Neural progenitor cell (in vitro differentiated cells): ENCODE measurements at regions not wholly inside any gene's neighbourhood (a gene's known extent, or its start where the extent isn't known, plus 50 kb on each side); places are given as distances from the start of the nearest gene placed in this dataset.

ENCODE experiments used
- DNase-seq: peaks from one replicate; pipeline ENCODE4 v3.0.0-alpha.2; 2016; ENCODE audit warnings: low spot score
- H2AFZ ChIP-seq: fragments of 200-600 bp; sonication (generic); replicated peaks from 2 replicates; pipeline ENCODE4 v1.6.1; 2016; ENCODE audit warnings: antibody characterized with exemption
- H3F3A ChIP-seq: fragments of 200-600 bp; sonication (generic); 2 replicates; pipeline ENCODE4 v1.6.1; 2016; ENCODE audit warnings: antibody characterized with exemption, low read depth
- H3K27ac ChIP-seq: fragments of 200-600 bp; sonication (generic); 2 replicates; pipeline ENCODE4 v1.5.1; 2016; ENCODE audit warnings: mild to moderate bottlenecking
- H3K27me3 ChIP-seq: fragments of 200-600 bp; sonication (generic); 2 replicates; pipeline ENCODE4 v1.6.1; 2016; ENCODE audit warnings: mild to moderate bottlenecking, moderate library complexity
- H3K36me3 ChIP-seq: fragments of 200-600 bp; sonication (generic); 2 replicates; pipeline ENCODE4 v1.5.1; 2016
- H3K4me1 ChIP-seq: fragments of 200-600 bp; sonication (generic); 2 replicates; pipeline ENCODE4 v1.6.1; 2016; ENCODE audit warnings: mixed run types
- H3K4me2 ChIP-seq: fragments of 200-600 bp; sonication (generic); 2 replicates; pipeline ENCODE4 v1.6.1; 2016
- H3K4me3 ChIP-seq: fragments of 200-600 bp; sonication (generic); 2 replicates; pipeline ENCODE4 v1.5.1; 2016
- H3K79me2 ChIP-seq: fragments of 200-600 bp; sonication (generic); 2 replicates; pipeline ENCODE4 v1.6.1; 2016; ENCODE audit warnings: low read depth
- H3K9ac ChIP-seq: fragments of 200-600 bp; sonication (generic); 2 replicates; pipeline ENCODE4 v1.6.1; 2016
- H3K9me3 ChIP-seq: fragments of 200-600 bp; sonication (generic); 2 replicates; pipeline ENCODE4 v1.5.1; 2016; ENCODE audit warnings: low read depth
- H4K20me1 ChIP-seq: fragments of 200-600 bp; sonication (generic); 2 replicates; pipeline ENCODE4 v1.6.1; 2016; ENCODE audit warnings: low read depth
- H3K27ac Mint-ChIP-seq: 3 replicates; pipeline ENCODE4 v1.8.0; 2021; ENCODE audit warnings: mixed read lengths
- H3K27me3 Mint-ChIP-seq: 2 replicates; pipeline ENCODE4 v1.8.0; 2022; ENCODE audit warnings: low read depth, mild to moderate bottlenecking, inconsistent platforms, moderate library complexity, mixed read lengths; ENCODE audit not compliant: insufficient read depth
- H3K36me3 Mint-ChIP-seq: 3 replicates; pipeline ENCODE4 v1.8.0; 2021; ENCODE audit warnings: mixed read lengths
- H3K4me1 Mint-ChIP-seq: 3 replicates; pipeline ENCODE4 v1.8.0; 2021; ENCODE audit warnings: mixed read lengths
- H3K4me3 Mint-ChIP-seq: 3 replicates; pipeline ENCODE4 v1.8.0; 2021; ENCODE audit warnings: mild to moderate bottlenecking, moderate library complexity, mixed read lengths
- H3K9me3 Mint-ChIP-seq: 3 replicates; pipeline ENCODE4 v1.8.0; 2020; ENCODE audit warnings: mixed read lengths
- CTCF ChIP-seq: fragments of 200-600 bp; sonication (generic); IDR thresholded peaks from 2 replicates; pipeline ENCODE4 v1.5.1; 2017; ENCODE audit warnings: antibody characterized with exemption, mild to moderate bottlenecking
- EZH2 ChIP-seq: fragments of 200-600 bp; sonication (generic); IDR thresholded peaks from 2 replicates; pipeline ENCODE4 v1.6.1; 2017; ENCODE audit warnings: antibody characterized with exemption, mild to moderate bottlenecking, moderate library complexity
- EZH2phosphoT487 ChIP-seq: fragments of 200-600 bp; sonication (generic); IDR thresholded peaks from 2 replicates; pipeline ENCODE4 v1.6.1; 2017; ENCODE audit warnings: antibody characterized with exemption

- Histone ChIP-seq H3F3A (no peaks in the 10 kb centered on the region), H3K4me2 (no peak overlapping the region), H3K27me3 (no peaks in the 10 kb centered on the region), H2AFZ (no peak overlapping the region), H4K20me1 (no peaks in the 10 kb centered on the region), H3K4me3 (no peak overlapping the region), H3K4me1 (no peaks in the 10 kb centered on the region), H3K9ac (no peak overlapping the region), H3K9me3 (no peaks in the 10 kb centered on the region), H3K79me2 (no peaks in the 10 kb centered on the region), H3K36me3 (no peaks in the 10 kb centered on the region), H3K27ac (no peak overlapping the region)
- peaks cover 4% of the 10 kb centered on the region for H3K27me3 Mint-ChIP-seq
- no peak overlapping the region for H3K27ac Mint-ChIP-seq
- TF ChIP-seq EZH2phosphoT487 (no peak), CTCF (no peak), EZH2 (no peak)
- peaks cover 13% of the 10 kb centered on the region for H3K4me1 Mint-ChIP-seq
- H3K36me3 Mint-ChIP-seq = no peaks in the 10 kb centered on the region
- H3K9me3 Mint-ChIP-seq = no peaks in the 10 kb centered on the region
- no peak overlapping the region for H3K4me3 Mint-ChIP-seq
- no peak for DNase-seq
These were observed 57.9 kb upstream of the FGGY start for GRCh38 chr1:59238993-59239392.

GRCh38 chr1:59241909-59242308, 55.0 kb upstream of the FGGY start:
- H3K27me3 ChIP-seq = no peaks in the 10 kb centered on the region
- H4K20me1 ChIP-seq = no peaks in the 10 kb centered on the region
- H3K9ac ChIP-seq = no peak overlapping the region
- H3K27ac ChIP-seq = no peak overlapping the region
- no peak overlapping the region for H3K4me2 ChIP-seq
- DNase-seq = no peak
- H3K79me2 ChIP-seq = no peaks in the 10 kb centered on the region
- H2AFZ ChIP-seq = no peak overlapping the region
- H3K4me1 ChIP-seq = no peaks in the 10 kb centered on the region
- H3K4me1 Mint-ChIP-seq = peaks cover 13% of the 10 kb centered on the region
- H3K36me3 Mint-ChIP-seq = no peaks in the 10 kb centered on the region
- no peaks in the 10 kb centered on the region for H3F3A ChIP-seq
- H3K36me3 ChIP-seq = no peaks in the 10 kb centered on the region
- H3K27ac Mint-ChIP-seq = no peak overlapping the region
- peaks cover 9% of the 10 kb centered on the region for H3K9me3 Mint-ChIP-seq
- no peaks in the 10 kb centered on the region for H3K9me3 ChIP-seq
- TF ChIP-seq EZH2phosphoT487 (no peak), CTCF (no peak), EZH2 (no peak)
- H3K27me3 Mint-ChIP-seq = peaks cover 4% of the 10 kb centered on the region
- no peak overlapping the region for H3K4me3 ChIP-seq
- H3K4me3 Mint-ChIP-seq = no peak overlapping the region

- Histone ChIP-seq H3K4me2 (no peak overlapping the region), H3K4me3 (no peak overlapping the region), H3K36me3 (no peaks in the 10 kb centered on the region), H3F3A (no peaks in the 10 kb centered on the region), H4K20me1 (no peaks in the 10 kb centered on the region), H3K27ac (no peak overlapping the region), H3K4me1 (no peaks in the 10 kb centered on the region), H2AFZ (no peak overlapping the region), H3K9ac (no peak overlapping the region), H3K79me2 (no peaks in the 10 kb centered on the region), H3K27me3 (no peaks in the 10 kb centered on the region), H3K9me3 (no peaks in the 10 kb centered on the region)
- Mint-ChIP-seq H3K27ac (no peak overlapping the region), H3K36me3 (no peaks in the 10 kb centered on the region), H3K9me3 (peaks cover 9% of the 10 kb centered on the region), H3K4me3 (no peak overlapping the region), H3K27me3 (peaks cover 4% of the 10 kb centered on the region), H3K4me1 (peaks cover 13% of the 10 kb centered on the region)
- TF ChIP-seq EZH2phosphoT487 (no peak), EZH2 (no peak), CTCF (no peak)
- no peak for DNase-seq
These were observed 54.5 kb upstream of the FGGY start for GRCh38 chr1:59242370-59242769.

DNA sequence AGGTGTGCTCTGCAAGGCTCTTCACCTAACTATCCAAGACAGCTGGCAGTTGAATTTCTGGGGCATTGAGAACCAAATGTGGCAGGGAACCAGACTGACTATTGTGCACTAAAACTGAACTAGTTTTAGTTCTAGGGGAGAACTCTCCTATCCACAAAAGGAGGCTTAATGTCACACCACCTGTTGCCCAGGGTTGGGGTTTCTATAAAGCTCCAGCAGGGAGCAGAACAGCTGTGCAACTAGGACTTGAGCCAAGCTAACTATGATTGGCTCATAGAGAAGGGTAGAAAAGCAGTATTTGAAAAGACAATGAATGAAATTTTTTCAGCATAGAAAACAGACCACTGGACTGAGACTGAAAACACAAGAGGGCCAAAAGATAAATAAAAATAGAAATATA, 53.3 kb upstream of the FGGY start:
- no peak overlapping the region for H2AFZ ChIP-seq

More for the DNA sequence above, 53.3 kb upstream of the FGGY start:
- Histone ChIP-seq H3K9ac (no peak overlapping the region), H4K20me1 (no peaks in the 10 kb centered on the region), H3K4me1 (no peaks in the 10 kb centered on the region), H3K27me3 (no peaks in the 10 kb centered on the region), H3K36me3 (no peaks in the 10 kb centered on the region), H3K79me2 (no peaks in the 10 kb centered on the region), H3K4me2 (no peak overlapping the region), H3K9me3 (no peaks in the 10 kb centered on the region), H3F3A (no peaks in the 10 kb centered on the region), H3K27ac (no peak overlapping the region), H3K4me3 (no peak overlapping the region)
- peaks cover 4% of the 10 kb centered on the region for H3K27me3 Mint-ChIP-seq
- no peak for TF ChIP-seq EZH2phosphoT487
- TF ChIP-seq CTCF = no peak
- no peak for TF ChIP-seq EZH2
- H3K4me1 Mint-ChIP-seq = peaks cover 3% of the 10 kb centered on the region
- no peak for DNase-seq
- no peak overlapping the region for H3K4me3 Mint-ChIP-seq
- H3K36me3 Mint-ChIP-seq = no peaks in the 10 kb centered on the region
- H3K27ac Mint-ChIP-seq = no peak overlapping the region
- H3K9me3 Mint-ChIP-seq = peaks cover 9% of the 10 kb centered on the region
